SK-N-MC (cell line): ENCODE measurements at regions not wholly inside any gene's neighbourhood (a gene's known extent, or its start where the extent isn't known, plus 50 kb on each side); places are given as distances from the start of the nearest gene placed in this dataset.
"Not testable (repeated sequence)": the region's sequence is repeated elsewhere in the genome, so short reads cannot be mapped to it uniquely, and the experiment has no call there.

Source experiments
- DNase-seq: peaks from one replicate; pipeline ENCODE4 v3.0.0-alpha.2; 2011; ENCODE audit warnings: low read depth, low spot score
- H3K27ac ChIP-seq: fragments of 200-600 bp; sonication (generic); 2 replicates; pipeline ENCODE4 v1.5.1; 2016; ENCODE audit warnings: mixed run types
- H3K36me3 ChIP-seq: fragments of 200-600 bp; sonication (generic); 2 replicates; pipeline ENCODE4 v1.6.1; 2017; ENCODE audit warnings: antibody characterized with exemption, low read length, mixed read lengths; ENCODE audit not compliant: insufficient read depth
- H3K4me3 ChIP-seq: fragments of 200-600 bp; sonication (generic); 2 replicates; pipeline ENCODE4 v1.5.1; 2016
- H3K9ac ChIP-seq: fragments of 200-600 bp; sonication (generic); 2 replicates; pipeline ENCODE4 v1.8.0; 2017; ENCODE audit warnings: mixed run types, mixed read lengths; ENCODE audit not compliant: insufficient read length
- H3K9me3 ChIP-seq: fragments of 200-600 bp; sonication (generic); 2 replicates; pipeline ENCODE4 v1.6.1; 2017; ENCODE audit warnings: low read depth, mild to moderate bottlenecking, antibody characterized with exemption, low read length, moderate library complexity, mixed read lengths
- EZH2 ChIP-seq: fragments of 200-600 bp; sonication (generic); IDR thresholded peaks from one replicate; pipeline ENCODE4 v1.6.1; 2017; ENCODE audit warnings: antibody characterized with exemption
- FOXP2 ChIP-seq: optimal IDR thresholded peaks from 2 replicates; pipeline ENCODE3; 2011; ENCODE audit warnings: mild to moderate bottlenecking, moderate library complexity; ENCODE audit not compliant: insufficient read depth; ENCODE audit errors: extremely low read length, control extremely low read depth
- POLR2AphosphoS5 ChIP-seq: IDR thresholded peaks from 2 replicates; pipeline ENCODE4 v1.6.1; 2012; ENCODE audit warnings: mild to moderate bottlenecking, low read depth, low read length, borderline replicate concordance

- H3K27ac ChIP-seq: no peak overlapping the region
- TF ChIP-seq FOXP2: no peak
- no peaks in the 10 kb centered on the region for H3K36me3 ChIP-seq
- no peak for DNase-seq
- no peak overlapping the region for H3K9ac ChIP-seq
- H3K4me3 ChIP-seq: no peak overlapping the region
- H3K9me3 ChIP-seq: no peaks in the 10 kb centered on the region
Measured at GRCh38 chr5:39761199-39761950, 336.6 kb upstream of the DAB2 start.

- Histone ChIP-seq H3K9me3 (no peaks in the 10 kb centered on the region), H3K4me3 (no peak overlapping the region), H3K36me3 (no peaks in the 10 kb centered on the region), H3K27ac (peak overlapping the region; percentile 16), H3K9ac (no peak overlapping the region)
- no peak for DNase-seq
- TF ChIP-seq EZH2 (no peak), FOXP2 (no peak), POLR2AphosphoS5 (no peak)
Measured at GRCh38 chr5:39760385-39761198, 335.8 kb upstream of the DAB2 start.

GRCh38 chr5:39759701-39760100 lies 334.9 kb upstream of the DAB2 start:
- Histone ChIP-seq H3K9ac (no peak overlapping the region), H3K27ac (peak overlapping the region; percentile 16), H3K36me3 (no peaks in the 10 kb centered on the region), H3K9me3 (no peaks in the 10 kb centered on the region), H3K4me3 (no peak overlapping the region)
- DNase-seq: no peak
- no peak for TF ChIP-seq FOXP2
- TF ChIP-seq EZH2: no peak
- TF ChIP-seq POLR2AphosphoS5: no peak

GRCh38 chr5:39758426-39758825 lies 333.6 kb upstream of the DAB2 start:
- Histone ChIP-seq H3K36me3 (no peaks in the 10 kb centered on the region), H3K9me3 (no peaks in the 10 kb centered on the region), H3K9ac (no peak overlapping the region), H3K4me3 (no peak overlapping the region), H3K27ac (no peak overlapping the region)
- no peak for TF ChIP-seq POLR2AphosphoS5
- TF ChIP-seq FOXP2: no peak
- TF ChIP-seq EZH2: no peak
- no peak for DNase-seq

- TF ChIP-seq FOXP2 (no peak), POLR2AphosphoS5 (no peak), EZH2 (no peak)
- Histone ChIP-seq H3K9me3 (no peaks in the 10 kb centered on the region), H3K4me3 (no peak overlapping the region), H3K27ac (no peak overlapping the region), H3K36me3 (no peaks in the 10 kb centered on the region), H3K9ac (no peak overlapping the region)
- no peak for DNase-seq
Measured at GRCh38 chr5:39757131-39757530, 332.4 kb upstream of the DAB2 start.

GRCh38 chr5:39755986-39756385 lies 331.2 kb upstream of the DAB2 start:
- Histone ChIP-seq H3K9me3 (no peaks in the 10 kb centered on the region), H3K4me3 (no peak overlapping the region), H3K27ac (peak overlapping the region; percentile 48; the same call in 1 of the 2 replicates), H3K36me3 (no peaks in the 10 kb centered on the region), H3K9ac (no peak overlapping the region)
- DNase-seq: peak; percentile 53
- TF ChIP-seq FOXP2 (no peak), EZH2 (no peak), POLR2AphosphoS5 (no peak)

- peak overlapping the region; percentile 48; the same call in 1 of the 2 replicates for H3K27ac ChIP-seq
- no peak for DNase-seq
- TF ChIP-seq POLR2AphosphoS5: no peak
- no peaks in the 10 kb centered on the region for H3K9me3 ChIP-seq
- no peak overlapping the region for H3K4me3 ChIP-seq
- H3K36me3 ChIP-seq: no peaks in the 10 kb centered on the region
- no peak overlapping the region for H3K9ac ChIP-seq
Measured at GRCh38 chr5:39755452-39755851, 330.7 kb upstream of the DAB2 start.

GRCh38 chr5:39753747-39754146 lies 329.0 kb upstream of the DAB2 start:
- H3K9ac ChIP-seq, H3K27ac ChIP-seq, DNase-seq, H3K4me3 ChIP-seq, H3K9me3 ChIP-seq, H3K36me3 ChIP-seq: not testable (repeated sequence)

- Histone ChIP-seq H3K9me3 (no peaks in the 10 kb centered on the region), H3K9ac (no peak overlapping the region), H3K27ac (no peak overlapping the region), H3K4me3 (no peak overlapping the region), H3K36me3 (no peaks in the 10 kb centered on the region)
- DNase-seq: no peak
- TF ChIP-seq EZH2 (no peak), POLR2AphosphoS5 (no peak), FOXP2 (no peak)
Measured at GRCh38 chr5:39750661-39751060, 325.9 kb upstream of the DAB2 start.
